ENCODE measurements at regions not wholly inside any gene's neighbourhood (a gene's known extent, or its start where the extent isn't known, plus 50 kb on each side); places are given as distances from the start of the nearest gene placed in this dataset.

- in situ Hi-C loops (cut with MboI): no loop called here
- peaks cover 0 to 14% of the 10 kb centered on the region in 2 experiments; a peak in 2 of 5 replicates for H3K27me3 ChIP-seq (ENCODE audit: control insufficient read depth in 2 of 2, insufficient read depth in 2 of 2, low read length in 2 of 2)
Measured at GRCh38 chr11:134488512-134488911, 76.5 kb upstream of the B3GAT1 start.

GRCh38 chr11:134487696-134488095 lies 75.7 kb upstream of the B3GAT1 start:
- no peak overlapping the region for H2AFZ ChIP-seq (ENCODE audit: low read depth, low read length)
- ATAC-seq (no peak), FAIRE-seq (no peak), DNase-seq (ENCODE audit: extremely low read depth in 1 of 4, low spot score in 3 of 4) (no peak)
- H3K36me3 ChIP-seq (ENCODE audit: control insufficient read depth, insufficient read depth, low read length): no peaks in the 10 kb centered on the region
- H3K9ac ChIP-seq (ENCODE audit: insufficient read depth in 1 of 2, low read depth in 2 of 2, low read length in 2 of 2): no peak overlapping the region
- no peaks in the 10 kb centered on the region for H3K9me1 ChIP-seq (ENCODE audit: control insufficient read depth, insufficient read depth, low read length)
- H4K20me1 ChIP-seq (replicated peaks; ENCODE audit: control insufficient read depth, insufficient read depth, low read length): no peaks in the 10 kb centered on the region
- no peaks in the 10 kb centered on the region for H3K9me3 ChIP-seq (replicated peaks; ENCODE audit: control insufficient read depth, insufficient read depth, low read depth, low read length)
- BruUV-seq (replicated peaks): no TSS peak
- no peak overlapping the region for H3K4me3 ChIP-seq
- H3K4me2 ChIP-seq (ENCODE audit: insufficient read depth, low read length): no peak overlapping the region
- ChIA-PET POLR2A (interaction anchor here (0.7 kb wide), 1 partner anchor 131 kb away, joined by 3 read pairs; no protein-coding TSS in a partner anchor), CTCF (ENCODE audit: low intra/inter-chr PET ratio) (no interaction called here)
- 2% methylated on average over 3 of the region's 3 CpGs for WGBS (ENCODE audit: insufficient coverage, low coverage, missing lambda C conversion rate)
- 0 out of 5 replicates have a peak, but pooled peaks cover 0 to 6% of the 10 kb centered on the region in 2 experiments for H3K4me1 ChIP-seq (replicated peaks in 1 of 2; ENCODE audit: control insufficient read depth in 2 of 2, insufficient read depth in 2 of 2, low read length in 2 of 2)
- intact Hi-C loops (cut with micrococcal nuclease) (no loop called here), in situ Hi-C loops (cut with MboI) (no loop called here)
- no peak for TF ChIP-seq GATAD2A (IDR thresholded peaks at IDR 0.05)
- no peak for TF ChIP-seq THAP7 (CRISPR knock-in tag; IDR thresholded peaks at IDR 0.05)
- TF ChIP-seq ZNF785 (CRISPR knock-in tag; IDR thresholded peaks at IDR 0.05): no peak
- TF ChIP-seq MAFK (IDR thresholded peaks at IDR 0.05; ENCODE audit: low read length): no peak
- TF ChIP-seq CREBBP (IDR thresholded peaks at IDR 0.05; ENCODE audit: low read depth, low read length): no peak
- TF ChIP-seq ELF1 (tag; IDR thresholded peaks at IDR 0.05): no peak
- no peak for TF ChIP-seq NEUROD1 (IDR thresholded peaks at IDR 0.05; ENCODE audit: borderline replicate concordance, low read depth, low read length, partially characterized antibody)
- no peak for TF ChIP-seq BRF2 (IDR thresholded peaks at IDR 0.05; ENCODE audit: borderline replicate concordance, insufficient read depth, insufficient read length)
- peaks cover 0 to 14% of the 10 kb centered on the region in 2 experiments; a peak in 2 of 5 replicates for H3K27me3 ChIP-seq (ENCODE audit: control insufficient read depth in 2 of 2, insufficient read depth in 2 of 2, low read length in 2 of 2)
- H3K27ac ChIP-seq (ENCODE audit: extremely low read depth, low read depth, low read length): no peak overlapping the region
- H3K79me2 ChIP-seq (ENCODE audit: control insufficient read depth, insufficient read depth, low read length): no peaks in the 10 kb centered on the region

More at GRCh38 chr11:134488512-134488911, 76.5 kb upstream of the B3GAT1 start:
- no TSS peak for BruUV-seq (replicated peaks)
- H3K79me2 ChIP-seq (ENCODE audit: control insufficient read depth, insufficient read depth, low read length): no peaks in the 10 kb centered on the region
- FAIRE-seq: no peak
- POLR2A ChIA-PET: interaction anchor here (0.7 kb wide), 1 partner anchor 130 kb away, joined by 3 read pairs; no protein-coding TSS in a partner anchor
- 0 out of 5 replicates have a peak, but pooled peaks cover 0 to under 1% of the 10 kb centered on the region in 2 experiments for H3K4me1 ChIP-seq (replicated peaks in 1 of 2; ENCODE audit: control insufficient read depth in 2 of 2, insufficient read depth in 2 of 2, low read length in 2 of 2)
- no peak overlapping the region for H3K4me3 ChIP-seq
- WGBS (ENCODE audit: insufficient coverage, low coverage, missing lambda C conversion rate): 0% methylated on average over 4 of the region's 4 CpGs
- no peaks in the 10 kb centered on the region for H4K20me1 ChIP-seq (replicated peaks; ENCODE audit: control insufficient read depth, insufficient read depth, low read length)
- H3K27ac ChIP-seq (ENCODE audit: extremely low read depth, low read depth, low read length): no peak overlapping the region
- no peaks in the 10 kb centered on the region for H3K9me3 ChIP-seq (replicated peaks; ENCODE audit: control insufficient read depth, insufficient read depth, low read depth, low read length)
- no peaks in the 10 kb centered on the region for H3K36me3 ChIP-seq (ENCODE audit: control insufficient read depth, insufficient read depth, low read length)
- no peak for DNase-seq (ENCODE audit: extremely low read depth in 1 of 4, low spot score in 3 of 4)
- intact Hi-C loops (cut with micrococcal nuclease): no loop called here
- TF ChIP-seq SMARCA5 (IDR thresholded peaks at IDR 0.05): no peak
- TF ChIP-seq FOXJ3 (CRISPR knock-in tag; IDR thresholded peaks at IDR 0.05): no peak
- TF ChIP-seq E2F4 (CRISPR knock-in tag; IDR thresholded peaks at IDR 0.05; ENCODE audit: low read depth): no peak
- CTCF ChIA-PET (ENCODE audit: low intra/inter-chr PET ratio): no interaction called here
- ATAC-seq: no peak; the same call in 1 of the 3 replicates
- H3K9ac ChIP-seq (ENCODE audit: insufficient read depth in 1 of 2, low read depth in 2 of 2, low read length in 2 of 2): no peak overlapping the region
- no peak overlapping the region for H3K4me2 ChIP-seq (ENCODE audit: insufficient read depth, low read length)
- no peaks in the 10 kb centered on the region for H3K9me1 ChIP-seq (ENCODE audit: control insufficient read depth, insufficient read depth, low read length)
- no peak overlapping the region for H2AFZ ChIP-seq (ENCODE audit: low read depth, low read length)
